Gastrocnemius medialis (tissue), 4 donors: ENCODE measurements at regions not wholly inside any gene's neighbourhood (a gene's known extent, or its start where the extent isn't known, plus 50 kb on each side); places are given as distances from the start of the nearest gene placed in this dataset.
"Not testable (repeated sequence)": the region's sequence is repeated elsewhere in the genome, so short reads cannot be mapped to it uniquely, and the experiment has no call there.

Source experiments
- ATAC-seq, 2 donors: fragments of 150-250 bp; one replicate each; pipeline ENCODE4 v1.9.1; 2016
- DNase-seq, 2 donors: peaks; one replicate each; pipeline ENCODE4 v3.0.0-alpha.2; 2019
- H3K27ac ChIP-seq, 4 donors: fragments of 200-600 bp; sonication (generic); 1 replicate in 1 of 4; 2 replicates in 3 of 4; pipeline ENCODE4 v1.5.1; 2016 to 2018; ENCODE audit warnings: mild to moderate bottlenecking in 2 of 4, moderate library complexity in 1 of 4
- H3K27me3 ChIP-seq, 3 donors: fragments of 200-600 bp; sonication (generic) in 2 of 3; 1 replicate in 1 of 3; 2 replicates in 2 of 3; pipeline versions ENCODE4 v1.5.1 to v1.6.0; 2016 to 2019; ENCODE audit warnings: mild to moderate bottlenecking in 1 of 3, moderate library complexity in 1 of 3
- H3K36me3 ChIP-seq, 2 donors: fragments of 200-600 bp; sonication (generic) in 1 of 2; one replicate each; pipeline ENCODE4 v1.5.1; 2017 to 2018
- H3K4me1 ChIP-seq, 2 donors: fragments of 200-600 bp; sonication (generic) in 1 of 2; one replicate each; pipeline ENCODE4 v1.5.1; 2016 to 2017; ENCODE audit warnings: mild to moderate bottlenecking in 2 of 2
- H3K4me3 ChIP-seq, 4 donors: fragments of 200-600 bp; sonication (generic) in 3 of 4; 1 replicate in 1 of 4; 2 replicates in 3 of 4; pipeline ENCODE4 v1.5.1; 2016 to 2019; ENCODE audit warnings: mild to moderate bottlenecking in 2 of 4
- H3K9me3 ChIP-seq, 3 donors: fragments of 200-600 bp; sonication (generic) in 2 of 3; 1 replicate in 1 of 3; 2 replicates in 2 of 3; pipeline ENCODE4 v1.5.1; 2016 to 2019
- POLR2A ChIP-seq, 2 donors: fragments of 450-650 bp; IDR thresholded peaks; one replicate each; pipeline ENCODE4 v1.6.1; 2017; ENCODE audit warnings: antibody characterized with exemption in 2 of 2, mild to moderate bottlenecking in 2 of 2, moderate library complexity in 2 of 2
- in situ Hi-C, 4 donors: fragments of 200-750 bp; cut with MboI; loops; one replicate each; pipeline versions ENCODE4 v1.15.0 to v1.8.0; 2017; ENCODE audit warnings: low sequenced_read_pairs in 4 of 4
- intact Hi-C: fragments of 100-400 bp; cut with DNase I; formaldehyde crosslinking; loops from one replicate; pipeline ENCODE4 v1.15.1; 2023; ENCODE audit warnings: low total_unique reads
- TF ChIP-seq, protein P1 (sequence below), 5 experiments: fragments of 450-650 bp in 3 of 5; fragments of 200-600 bp in 2 of 5; sonication (generic) in 2 of 5; IDR thresholded peaks in 4 of 5; conservative IDR thresholded peaks in 1 of 5; 1 replicate in 4 of 5; 2 replicates in 1 of 5; pipeline ENCODE4 v1.5.1; 2016 to 2019; ENCODE audit warnings: antibody characterized with exemption in 5 of 5, mild to moderate bottlenecking in 3 of 5, moderate library complexity in 3 of 5

- in situ Hi-C loops = loop anchor here in 1 of 4 donors (25.0 kb wide), 1 partner anchor 216 kb away; no protein-coding TSS in a partner anchor
- H3K27ac ChIP-seq, H3K9me3 ChIP-seq, H3K36me3 ChIP-seq, H3K27me3 ChIP-seq, ATAC-seq, intact Hi-C loops, DNase-seq, H3K4me1 ChIP-seq, H3K4me3 ChIP-seq: not testable (repeated sequence)
Measured at GRCh38 chr1:207196135-207196534, 92.1 kb downstream of the C4BPA start.

GRCh38 chr1:207201534-207201933, 97.5 kb downstream of the C4BPA start:
- DNase-seq, intact Hi-C loops, H3K27me3 ChIP-seq, ATAC-seq, H3K4me3 ChIP-seq, H3K9me3 ChIP-seq, in situ Hi-C loops, H3K4me1 ChIP-seq, H3K27ac ChIP-seq, H3K36me3 ChIP-seq: not testable (repeated sequence)

DNA sequence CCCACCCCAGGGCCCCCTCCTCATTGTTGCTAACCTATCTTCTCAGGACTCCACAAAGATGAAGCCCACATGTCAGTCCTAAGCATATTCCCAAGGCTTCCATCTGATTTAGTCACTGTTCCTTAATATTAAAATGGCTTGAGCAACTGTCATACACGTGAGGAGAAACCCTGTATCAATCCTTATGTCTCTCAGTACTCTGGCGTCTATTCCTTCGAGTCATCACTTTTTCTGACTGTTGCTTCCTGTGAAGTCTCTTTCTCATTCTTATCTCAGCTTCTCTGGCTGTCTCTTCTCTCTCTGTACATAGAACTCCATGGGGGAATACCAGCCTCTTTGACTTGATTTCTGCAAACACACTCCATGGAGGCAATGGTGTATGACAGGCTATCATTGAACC, 98.4 kb downstream of the C4BPA start:
- DNase-seq (no peak), ATAC-seq (no peak)
- H3K9me3 ChIP-seq = no peaks in the 10 kb centered on the region
- H3K27ac ChIP-seq = no peak overlapping the region
- no peak overlapping the region for H3K4me3 ChIP-seq
- H3K27me3 ChIP-seq = no peaks in the 10 kb centered on the region
- H3K4me1 ChIP-seq = peaks cover 0 to 3% of the 10 kb centered on the region in 2 donors
- intact Hi-C loops (no loop called here), in situ Hi-C loops (no loop called here)
- no peaks in the 10 kb centered on the region for H3K36me3 ChIP-seq
- TF ChIP-seq, protein P1, sequence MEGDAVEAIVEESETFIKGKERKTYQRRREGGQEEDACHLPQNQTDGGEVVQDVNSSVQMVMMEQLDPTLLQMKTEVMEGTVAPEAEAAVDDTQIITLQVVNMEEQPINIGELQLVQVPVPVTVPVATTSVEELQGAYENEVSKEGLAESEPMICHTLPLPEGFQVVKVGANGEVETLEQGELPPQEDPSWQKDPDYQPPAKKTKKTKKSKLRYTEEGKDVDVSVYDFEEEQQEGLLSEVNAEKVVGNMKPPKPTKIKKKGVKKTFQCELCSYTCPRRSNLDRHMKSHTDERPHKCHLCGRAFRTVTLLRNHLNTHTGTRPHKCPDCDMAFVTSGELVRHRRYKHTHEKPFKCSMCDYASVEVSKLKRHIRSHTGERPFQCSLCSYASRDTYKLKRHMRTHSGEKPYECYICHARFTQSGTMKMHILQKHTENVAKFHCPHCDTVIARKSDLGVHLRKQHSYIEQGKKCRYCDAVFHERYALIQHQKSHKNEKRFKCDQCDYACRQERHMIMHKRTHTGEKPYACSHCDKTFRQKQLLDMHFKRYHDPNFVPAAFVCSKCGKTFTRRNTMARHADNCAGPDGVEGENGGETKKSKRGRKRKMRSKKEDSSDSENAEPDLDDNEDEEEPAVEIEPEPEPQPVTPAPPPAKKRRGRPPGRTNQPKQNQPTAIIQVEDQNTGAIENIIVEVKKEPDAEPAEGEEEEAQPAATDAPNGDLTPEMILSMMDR (IDR thresholded peaks at IDR 0.05 in 4 of 5, conservative IDR thresholded peaks at IDR 0.05 in 1 of 5) = no peak
- TF ChIP-seq POLR2A (IDR thresholded peaks at IDR 0.05) = no peak

DNA sequence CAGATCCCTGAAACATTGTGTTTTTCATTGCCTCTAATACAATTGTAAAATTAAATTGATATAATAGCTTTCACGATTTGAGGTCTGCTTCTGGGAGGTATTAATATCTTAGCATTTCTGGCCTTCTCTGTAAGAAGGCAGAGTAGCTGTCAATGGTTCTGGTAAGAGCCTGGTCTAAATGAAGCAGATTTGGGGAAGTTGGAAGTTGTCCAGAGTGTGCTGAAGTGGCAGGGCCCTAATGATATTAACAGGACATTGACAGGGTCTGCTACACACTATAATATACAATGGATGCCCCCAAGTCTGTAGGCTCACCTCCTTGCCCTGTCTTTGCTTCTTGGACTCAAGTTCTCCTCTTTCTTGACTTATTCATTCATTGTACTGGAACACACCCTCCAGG, 99.5 kb downstream of the C4BPA start:
- DNase-seq (no peak), ATAC-seq (no peak)
- Histone ChIP-seq H3K27ac (no peak overlapping the region), H3K4me3 (no peak overlapping the region), H3K27me3 (no peaks in the 10 kb centered on the region), H3K9me3 (no peaks in the 10 kb centered on the region), H3K36me3 (no peaks in the 10 kb centered on the region), H3K4me1 (peaks cover 0 to 3% of the 10 kb centered on the region in 2 donors)
- TF ChIP-seq, protein P1 (IDR thresholded peaks at IDR 0.05 in 4 of 5, conservative IDR thresholded peaks at IDR 0.05 in 1 of 5) = no peak
- no peak for TF ChIP-seq POLR2A (IDR thresholded peaks at IDR 0.05)
- intact Hi-C loops = no loop called here
- in situ Hi-C loops = no loop called here

DNA sequence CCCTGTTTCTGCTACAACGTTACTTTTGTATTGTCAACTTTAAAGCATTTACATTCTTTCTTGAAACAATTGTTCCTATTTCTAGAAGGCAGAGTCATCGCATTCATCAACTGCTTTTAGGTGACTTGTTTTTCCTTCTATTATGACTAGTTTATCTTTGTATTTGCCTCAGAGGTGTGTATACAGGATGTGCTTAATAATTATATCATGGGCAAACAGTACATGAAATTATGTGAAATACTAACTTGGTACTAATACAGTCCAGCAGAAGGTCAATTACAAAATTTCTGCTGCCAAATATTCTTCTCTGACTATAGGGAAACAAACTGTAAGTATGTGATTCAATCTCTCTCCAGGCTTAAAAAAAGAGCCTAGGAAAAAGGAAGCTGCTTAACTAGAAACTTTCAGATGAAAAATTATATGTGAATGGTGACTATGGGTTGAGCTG, 101.6 kb downstream of the C4BPA start:
- no peak overlapping the region for H3K4me3 ChIP-seq
- no peak for DNase-seq
- TF ChIP-seq POLR2A (IDR thresholded peaks at IDR 0.05) = no peak
- TF ChIP-seq, protein P1 (IDR thresholded peaks at IDR 0.05 in 4 of 5, conservative IDR thresholded peaks at IDR 0.05 in 1 of 5) = no peak
- peaks cover 0 to 3% of the 10 kb centered on the region in 2 donors for H3K4me1 ChIP-seq
- no peaks in the 10 kb centered on the region for H3K36me3 ChIP-seq
- H3K9me3 ChIP-seq = no peaks in the 10 kb centered on the region
- intact Hi-C loops (no loop called here), in situ Hi-C loops (no loop called here)
- H3K27me3 ChIP-seq = no peaks in the 10 kb centered on the region
- peak overlapping the region; percentile 30 to 73 (median 48) for H3K27ac ChIP-seq
- ATAC-seq = no peak

GRCh38 chr1:207208691-207209090, 104.7 kb downstream of the C4BPA start:
- H3K27me3 ChIP-seq, intact Hi-C loops, H3K4me1 ChIP-seq, H3K36me3 ChIP-seq, H3K9me3 ChIP-seq, ATAC-seq, H3K4me3 ChIP-seq, H3K27ac ChIP-seq, in situ Hi-C loops, DNase-seq: not testable (repeated sequence)
